ENCODE measurements at regions not wholly inside any gene's neighbourhood (a gene's known extent, or its start where the extent isn't known, plus 50 kb on each side); places are given as distances from the start of the nearest gene placed in this dataset.

DNA sequence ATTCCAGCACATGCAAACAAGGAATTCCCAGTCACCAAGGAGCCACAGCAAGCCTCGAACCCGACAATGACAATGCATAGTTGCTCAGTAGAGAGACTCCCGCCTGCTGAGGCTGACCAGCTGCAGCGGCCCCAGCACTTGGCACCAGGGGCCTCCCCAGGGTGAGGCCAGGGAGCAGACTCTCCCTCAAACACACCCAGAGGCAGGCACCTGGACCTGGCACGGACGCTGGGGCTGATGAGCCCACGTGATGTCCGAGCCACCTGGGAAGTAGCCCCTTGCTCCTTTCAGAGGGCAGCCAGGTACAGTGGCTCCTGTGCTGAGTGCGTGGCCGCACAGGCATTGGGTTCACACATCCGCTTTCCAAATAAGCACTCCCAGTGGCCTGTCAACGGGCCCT lies 315.9 kb upstream of the TGFBR2 start:
- H3K27ac ChIP-seq = no peak overlapping the region
- no peaks in the 10 kb centered on the region for H3K27me3 ChIP-seq
- H3K4me1 ChIP-seq = peaks cover 34% of the 10 kb centered on the region
- no peak overlapping the region for H3K4me2 ChIP-seq
- H4K20me1 ChIP-seq (ENCODE audit: low read depth) = no peaks in the 10 kb centered on the region
- no peak overlapping the region for H2AFZ ChIP-seq (replicated peaks)
- Mint-ChIP-seq H3K36me3 (no peaks in the 10 kb centered on the region), H3K4me3 (no peak overlapping the region), H3K27ac (no peak overlapping the region), H3K9me3 (no peaks in the 10 kb centered on the region), H3K4me1 (peaks cover 13% of the 10 kb centered on the region), H3K27me3 (ENCODE audit: insufficient read depth, low read depth) (peaks cover 3% of the 10 kb centered on the region)
- TF ChIP-seq, protein P1, sequence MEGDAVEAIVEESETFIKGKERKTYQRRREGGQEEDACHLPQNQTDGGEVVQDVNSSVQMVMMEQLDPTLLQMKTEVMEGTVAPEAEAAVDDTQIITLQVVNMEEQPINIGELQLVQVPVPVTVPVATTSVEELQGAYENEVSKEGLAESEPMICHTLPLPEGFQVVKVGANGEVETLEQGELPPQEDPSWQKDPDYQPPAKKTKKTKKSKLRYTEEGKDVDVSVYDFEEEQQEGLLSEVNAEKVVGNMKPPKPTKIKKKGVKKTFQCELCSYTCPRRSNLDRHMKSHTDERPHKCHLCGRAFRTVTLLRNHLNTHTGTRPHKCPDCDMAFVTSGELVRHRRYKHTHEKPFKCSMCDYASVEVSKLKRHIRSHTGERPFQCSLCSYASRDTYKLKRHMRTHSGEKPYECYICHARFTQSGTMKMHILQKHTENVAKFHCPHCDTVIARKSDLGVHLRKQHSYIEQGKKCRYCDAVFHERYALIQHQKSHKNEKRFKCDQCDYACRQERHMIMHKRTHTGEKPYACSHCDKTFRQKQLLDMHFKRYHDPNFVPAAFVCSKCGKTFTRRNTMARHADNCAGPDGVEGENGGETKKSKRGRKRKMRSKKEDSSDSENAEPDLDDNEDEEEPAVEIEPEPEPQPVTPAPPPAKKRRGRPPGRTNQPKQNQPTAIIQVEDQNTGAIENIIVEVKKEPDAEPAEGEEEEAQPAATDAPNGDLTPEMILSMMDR (IDR thresholded peaks at IDR 0.05) = no peak
- no peak for TF ChIP-seq EZH2 (IDR thresholded peaks at IDR 0.05)
- no peak for TF ChIP-seq EZH2phosphoT487 (IDR thresholded peaks at IDR 0.05)
- no peaks in the 10 kb centered on the region for H3F3A ChIP-seq (ENCODE audit: low read depth)
- no peaks in the 10 kb centered on the region for H3K79me2 ChIP-seq (ENCODE audit: low read depth)
- no peak overlapping the region for H3K9ac ChIP-seq
- H3K4me3 ChIP-seq = no peak overlapping the region
- DNase-seq (ENCODE audit: low spot score) = no peak
- H3K36me3 ChIP-seq = no peaks in the 10 kb centered on the region
- H3K9me3 ChIP-seq (ENCODE audit: low read depth) = no peaks in the 10 kb centered on the region

DNA sequence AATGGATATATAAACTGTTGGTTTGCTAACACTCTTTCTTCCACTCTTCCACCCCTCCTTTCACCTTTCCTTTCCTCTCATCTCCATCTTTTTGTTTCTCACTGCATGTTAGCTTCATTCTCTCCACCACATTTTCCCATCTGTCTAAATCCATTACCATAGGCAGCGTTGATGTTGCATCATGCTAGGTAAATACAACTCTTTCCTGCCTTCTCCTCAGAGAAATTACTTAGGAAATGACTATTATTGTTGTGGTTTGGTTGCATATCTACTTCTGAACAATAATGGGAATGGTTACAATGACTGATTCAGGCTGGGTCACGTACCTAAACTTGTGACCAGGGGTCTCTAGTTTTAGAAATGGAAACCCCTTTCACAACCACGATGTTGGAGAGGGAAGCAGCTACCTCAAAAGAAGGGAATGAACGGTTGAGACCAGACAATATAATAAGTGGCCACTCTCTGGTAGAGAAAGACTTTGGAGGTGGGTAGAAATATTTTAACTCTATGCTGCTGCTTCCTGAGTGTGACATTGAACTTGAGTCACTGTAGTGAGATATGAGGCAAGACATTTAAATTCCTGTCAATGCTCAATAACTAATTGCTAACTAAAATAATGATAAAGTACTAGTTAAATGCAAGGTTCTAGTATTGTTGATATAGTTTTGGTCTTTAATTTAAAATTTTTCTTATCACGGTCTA lies 314.1 kb upstream of the TGFBR2 start:
- no peaks in the 10 kb centered on the region for H3K9me3 Mint-ChIP-seq
- H3K36me3 ChIP-seq = no peaks in the 10 kb centered on the region
- H3K4me2 ChIP-seq = no peak overlapping the region
- no peaks in the 10 kb centered on the region for H3K36me3 Mint-ChIP-seq
- no peak for DNase-seq (ENCODE audit: low spot score)
- H3K4me3 ChIP-seq = no peak overlapping the region
- H2AFZ ChIP-seq (replicated peaks) = no peak overlapping the region
- no peaks in the 10 kb centered on the region for H3F3A ChIP-seq (ENCODE audit: low read depth)
- no peaks in the 10 kb centered on the region for H3K27me3 ChIP-seq
- H3K4me1 Mint-ChIP-seq = peaks cover 4% of the 10 kb centered on the region
- no peaks in the 10 kb centered on the region for H3K79me2 ChIP-seq (ENCODE audit: low read depth)
- H3K9me3 ChIP-seq (ENCODE audit: low read depth) = no peaks in the 10 kb centered on the region
- no peak overlapping the region for H3K4me3 Mint-ChIP-seq
- H3K27ac Mint-ChIP-seq = no peak overlapping the region
- no peaks in the 10 kb centered on the region for H3K27me3 Mint-ChIP-seq (ENCODE audit: insufficient read depth, low read depth)
- H3K27ac ChIP-seq = no peak overlapping the region
- H4K20me1 ChIP-seq (ENCODE audit: low read depth) = no peaks in the 10 kb centered on the region
- no peak overlapping the region for H3K9ac ChIP-seq
- no peak for TF ChIP-seq EZH2phosphoT487 (IDR thresholded peaks at IDR 0.05)
- no peak for TF ChIP-seq EZH2 (IDR thresholded peaks at IDR 0.05)
- TF ChIP-seq, protein P1 (IDR thresholded peaks at IDR 0.05) = no peak
- H3K4me1 ChIP-seq = peaks cover 27% of the 10 kb centered on the region

DNA sequence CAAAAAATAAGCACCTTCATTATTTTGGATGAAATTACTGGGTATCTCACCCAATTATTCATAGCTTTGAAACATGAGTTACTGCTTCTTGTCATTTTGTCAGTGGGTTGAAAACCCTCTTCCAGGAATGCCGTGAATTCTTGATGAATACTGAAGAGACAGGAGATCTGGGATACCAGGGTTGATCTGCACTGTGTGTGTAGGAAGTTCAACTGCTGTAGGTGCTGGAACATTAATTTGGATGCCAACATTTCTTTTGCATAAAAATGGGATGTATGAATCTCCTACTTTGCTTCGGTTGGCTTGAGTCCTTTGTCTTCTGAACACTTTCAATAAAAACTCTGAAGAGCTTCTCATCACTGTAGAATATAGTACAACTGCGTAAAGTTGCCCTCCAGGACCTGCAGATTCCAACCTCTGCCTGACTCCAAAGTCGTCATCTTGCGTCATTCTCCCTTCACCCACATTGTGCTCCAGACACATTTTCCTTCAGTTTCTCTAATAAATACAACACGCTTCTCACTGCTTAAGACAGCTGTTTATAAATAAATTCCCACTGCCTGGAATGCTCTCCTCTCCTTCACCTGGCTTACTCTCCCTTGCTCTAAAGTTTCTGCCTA lies 312.7 kb upstream of the TGFBR2 start:
- Mint-ChIP-seq H3K4me3 (no peak overlapping the region), H3K27ac (no peak overlapping the region), H3K27me3 (ENCODE audit: insufficient read depth, low read depth) (no peaks in the 10 kb centered on the region), H3K36me3 (no peaks in the 10 kb centered on the region), H3K9me3 (no peaks in the 10 kb centered on the region), H3K4me1 (peaks cover 4% of the 10 kb centered on the region)
- Histone ChIP-seq H3K4me3 (no peak overlapping the region), H3K79me2 (ENCODE audit: low read depth) (no peaks in the 10 kb centered on the region), H3K27ac (no peak overlapping the region), H3K36me3 (no peaks in the 10 kb centered on the region), H4K20me1 (ENCODE audit: low read depth) (no peaks in the 10 kb centered on the region), H3K9me3 (ENCODE audit: low read depth) (no peaks in the 10 kb centered on the region), H3K27me3 (no peaks in the 10 kb centered on the region), H3K4me1 (peaks cover 19% of the 10 kb centered on the region), H3K9ac (no peak overlapping the region), H2AFZ (replicated peaks) (no peak overlapping the region), H3K4me2 (no peak overlapping the region), H3F3A (ENCODE audit: low read depth) (no peaks in the 10 kb centered on the region)
- DNase-seq (ENCODE audit: low spot score) = no peak
- TF ChIP-seq, protein P1 (IDR thresholded peaks at IDR 0.05) = no peak
- TF ChIP-seq EZH2phosphoT487 (IDR thresholded peaks at IDR 0.05) (no peak), EZH2 (IDR thresholded peaks at IDR 0.05) (no peak)

All from neural progenitor cell (in vitro differentiated cells).